Kidney (tissue), 13 donors: ENCODE measurements at regions not wholly inside any gene's neighbourhood (a gene's known extent, or its start where the extent isn't known, plus 50 kb on each side); places are given as distances from the start of the nearest gene placed in this dataset.

ENCODE experiments used
- DNase-seq, 5 donors: peaks; one replicate each; pipeline ENCODE4 v3.0.0-alpha.2; 2013 to 2020
- FAIRE-seq: peaks from 2 replicates; lab custom pipeline; 2012; peaks lifted over from hg19 to GRCh38; lab: Jason Lieb, UNC
- H3K27ac ChIP-seq, 2 donors: one replicate each; pipeline ENCODE4 v1.7.0; 2013; ENCODE audit warnings: low read depth in 2 of 2, low read length in 2 of 2, inconsistent platforms in 1 of 2
- H3K27me3 ChIP-seq: one replicate; pipeline ENCODE4 v1.7.1; 2013; ENCODE audit warnings: low read length, inconsistent platforms; ENCODE audit not compliant: control insufficient read depth, insufficient read depth
- H3K36me3 ChIP-seq, 3 donors: one replicate each; pipeline versions ENCODE4 v1.7.0 to v1.7.1; 2013; ENCODE audit warnings: low read length in 3 of 3, control low read depth in 1 of 3, inconsistent platforms in 1 of 3; ENCODE audit not compliant: insufficient read depth in 3 of 3, control insufficient read depth in 2 of 3
- H3K4me1 ChIP-seq, 3 donors: one replicate each; pipeline versions ENCODE4 v1.7.0 to v1.7.1; 2013; ENCODE audit warnings: low read length in 3 of 3, inconsistent platforms in 1 of 3, low read depth in 1 of 3; ENCODE audit not compliant: control insufficient read depth in 2 of 3, insufficient read depth in 2 of 3
- H3K4me3 ChIP-seq, 3 donors: one replicate each; pipeline versions ENCODE4 v1.7.0 to v1.8.1; 2013; ENCODE audit warnings: low read length in 3 of 3, control low read depth in 1 of 3, inconsistent platforms in 1 of 3
- H3K9ac ChIP-seq, 3 donors: one replicate each; pipeline versions ENCODE4 v1.7.0 to v1.7.1; 2013; ENCODE audit warnings: low read length in 3 of 3, control low read depth in 1 of 3, inconsistent platforms in 1 of 3
- H3K9me3 ChIP-seq, 3 donors: one replicate each; pipeline versions ENCODE4 v1.7.0 to v1.7.1; 2013; ENCODE audit warnings: low read length in 3 of 3, control low read depth in 1 of 3, inconsistent platforms in 1 of 3; ENCODE audit not compliant: control insufficient read depth in 2 of 3, insufficient read depth in 1 of 3
- intact Hi-C: fragments of 100-400 bp; cut with DNase I; formaldehyde crosslinking; loops from one replicate; pipeline ENCODE4 v1.11.1; 2022
- TF ChIP-seq, protein P1 (sequence below): IDR thresholded peaks from 3 replicates; pipeline ENCODE4 v1.5.1; 2012; ENCODE audit warnings: mild to moderate bottlenecking, moderate library complexity, borderline replicate concordance; ENCODE audit not compliant: insufficient read depth; ENCODE audit errors: extremely low read depth
- donor health status: control.
- donor health status: control.
- donor health status: control.
- donor health status: control.
- donor health status: control.
- donor health status: DM: yes; HTN: yes; CAD: no.
- donor health status: Normal renal cell carcinoma (clear cell type).

- Histone ChIP-seq H3K36me3 (no peaks in the 10 kb centered on the region), H3K9ac (no peak overlapping the region), H3K27ac (no peak overlapping the region), H3K9me3 (no peaks in the 10 kb centered on the region), H3K4me3 (no peak overlapping the region), H3K4me1 (no peaks in the 10 kb centered on the region), H3K27me3 (no peaks in the 10 kb centered on the region)
- TF ChIP-seq, protein P1, sequence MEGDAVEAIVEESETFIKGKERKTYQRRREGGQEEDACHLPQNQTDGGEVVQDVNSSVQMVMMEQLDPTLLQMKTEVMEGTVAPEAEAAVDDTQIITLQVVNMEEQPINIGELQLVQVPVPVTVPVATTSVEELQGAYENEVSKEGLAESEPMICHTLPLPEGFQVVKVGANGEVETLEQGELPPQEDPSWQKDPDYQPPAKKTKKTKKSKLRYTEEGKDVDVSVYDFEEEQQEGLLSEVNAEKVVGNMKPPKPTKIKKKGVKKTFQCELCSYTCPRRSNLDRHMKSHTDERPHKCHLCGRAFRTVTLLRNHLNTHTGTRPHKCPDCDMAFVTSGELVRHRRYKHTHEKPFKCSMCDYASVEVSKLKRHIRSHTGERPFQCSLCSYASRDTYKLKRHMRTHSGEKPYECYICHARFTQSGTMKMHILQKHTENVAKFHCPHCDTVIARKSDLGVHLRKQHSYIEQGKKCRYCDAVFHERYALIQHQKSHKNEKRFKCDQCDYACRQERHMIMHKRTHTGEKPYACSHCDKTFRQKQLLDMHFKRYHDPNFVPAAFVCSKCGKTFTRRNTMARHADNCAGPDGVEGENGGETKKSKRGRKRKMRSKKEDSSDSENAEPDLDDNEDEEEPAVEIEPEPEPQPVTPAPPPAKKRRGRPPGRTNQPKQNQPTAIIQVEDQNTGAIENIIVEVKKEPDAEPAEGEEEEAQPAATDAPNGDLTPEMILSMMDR, result no peak
- intact Hi-C loops, result no loop called here
- DNase-seq (no peak), FAIRE-seq (no peak)
These were observed 183.7 kb downstream of the RPLP1 start for GRCh38 chr15:69636169-69636915.

- Histone ChIP-seq H3K9me3 (no peaks in the 10 kb centered on the region), H3K4me3 (no peak overlapping the region), H3K36me3 (no peaks in the 10 kb centered on the region), H3K27ac (no peak overlapping the region), H3K4me1 (no peaks in the 10 kb centered on the region), H3K9ac (no peak overlapping the region), H3K27me3 (no peaks in the 10 kb centered on the region)
- TF ChIP-seq, protein P1, result no peak
- DNase-seq, result no peak
- no peak for FAIRE-seq
- intact Hi-C loops, result no loop called here
These were observed 185.2 kb downstream of the RPLP1 start for GRCh38 chr15:69637818-69638217.

- H3K4me1 ChIP-seq, result no peaks in the 10 kb centered on the region
- H3K9ac ChIP-seq, result no peak overlapping the region
- no peak for FAIRE-seq
- H3K9me3 ChIP-seq, result no peaks in the 10 kb centered on the region
- TF ChIP-seq, protein P1, result no peak
- DNase-seq, result no peak
- H3K36me3 ChIP-seq, result no peaks in the 10 kb centered on the region
- no peaks in the 10 kb centered on the region for H3K27me3 ChIP-seq
- no peak overlapping the region for H3K4me3 ChIP-seq
- H3K27ac ChIP-seq, result no peak overlapping the region
- intact Hi-C loops, result no loop called here
These were observed 190.9 kb downstream of the RPLP1 start for GRCh38 chr15:69643476-69643875.
